ENCODE measurements at regions not wholly inside any gene's neighbourhood (a gene's known extent, or its start where the extent isn't known, plus 50 kb on each side); places are given as distances from the start of the nearest gene placed in this dataset.

- no peak for TF ChIP-seq CTCF (IDR thresholded peaks at IDR 0.05; ENCODE audit: insufficient read depth, low read depth, low read length)
- TF ChIP-seq EZH2 (IDR thresholded peaks at IDR 0.05; ENCODE audit: insufficient read depth, low read length) = no peak
Measured at GRCh38 chr2:114281188-114281587, 161.3 kb upstream of the DPP10 start.
